H1 (cell line): ENCODE measurements at regions not wholly inside any gene's neighbourhood (a gene's known extent, or its start where the extent isn't known, plus 50 kb on each side); places are given as distances from the start of the nearest gene placed in this dataset.

Experiments
- CTCF ChIA-PET: fragments of 300-600 bp; sonication (Branson Sonifier 250); formaldehyde crosslinking; loops from one replicate; lab custom pipeline; 2021; ENCODE audit not compliant: partially characterized antibody; lab: Charles Lee
- POLR2A ChIA-PET: fragments of 300-600 bp; sonication (Branson Sonifier 250); formaldehyde crosslinking; loops from one replicate; lab custom pipeline; 2021; ENCODE audit warnings: inconsistent platforms; ENCODE audit not compliant: partially characterized antibody; lab: Charles Lee
- DNase-seq, 2 experiments: peaks; one replicate each; pipeline versions ENCODE4 v3.0.0 to v3.0.0-alpha.2; 2010 to 2022; ENCODE audit warnings: low spot score in 2 of 2, low read depth in 1 of 2, mixed read lengths in 1 of 2
- FAIRE-seq: peaks from 2 replicates; lab custom pipeline; 2011; peaks lifted over from hg19 to GRCh38; lab: Jason Lieb, UNC
- H2AFZ ChIP-seq: 2 replicates; pipeline ENCODE4 v1.8.1; 2012; ENCODE audit warnings: low read length, inconsistent platforms
- H2AK5ac ChIP-seq: 2 replicates; pipeline ENCODE4 v1.6.1; 2013; ENCODE audit warnings: low read depth, low read length
- H2BK120ac ChIP-seq: replicated peaks from 2 replicates; pipeline ENCODE3; 2013; ENCODE audit warnings: low read depth, low read length, inconsistent platforms
- H2BK12ac ChIP-seq: 2 replicates; pipeline ENCODE4 v1.6.1; 2013; ENCODE audit warnings: low read depth, low read length
- H2BK15ac ChIP-seq: 2 replicates; pipeline ENCODE4 v1.6.1; 2013; ENCODE audit warnings: low read length
- H2BK20ac ChIP-seq: 2 replicates; pipeline ENCODE4 v1.6.1; 2013; ENCODE audit warnings: low read length
- H2BK5ac ChIP-seq: 2 replicates; pipeline ENCODE4 v1.6.1; 2013; ENCODE audit warnings: low read depth, low read length
- H3K14ac ChIP-seq: 2 replicates; pipeline ENCODE4 v1.6.1; 2013; ENCODE audit warnings: inconsistent platforms; ENCODE audit not compliant: insufficient read length
- H3K18ac ChIP-seq: 2 replicates; pipeline ENCODE4 v1.6.1; 2013; ENCODE audit warnings: low read length; ENCODE audit errors: extremely low read depth
- H3K23ac ChIP-seq: 2 replicates; pipeline ENCODE4 v1.6.1; 2013; ENCODE audit warnings: inconsistent platforms; ENCODE audit not compliant: insufficient read length
- H3K23me2 ChIP-seq: 2 replicates; pipeline ENCODE4 v1.6.1; 2013; ENCODE audit warnings: low read depth, low read length
- H3K27ac ChIP-seq: 2 replicates; pipeline ENCODE4 v1.6.1; 2011; ENCODE audit warnings: low read depth, low read length, inconsistent platforms
- H3K27me3 ChIP-seq, 4 experiments: replicated peaks in 1 of 4; 1 replicate in 1 of 4; 2 replicates in 3 of 4; pipeline versions ENCODE4 v1.6.1 to v1.8.1; 2011 to 2013; ENCODE audit warnings: low read length in 3 of 4, mild to moderate bottlenecking in 3 of 4, inconsistent platforms in 2 of 4, mixed read lengths in 2 of 4, moderate library complexity in 1 of 4; ENCODE audit not compliant: control insufficient read depth in 3 of 4, insufficient read depth in 3 of 4; ENCODE audit errors: extremely low read depth in 1 of 4
- H3K36me3 ChIP-seq, 4 experiments: 2 replicates each; pipeline versions ENCODE4 v1.6.1 to v1.8.1; 2011 to 2013; ENCODE audit warnings: mild to moderate bottlenecking in 4 of 4, low read length in 3 of 4, moderate library complexity in 2 of 4, control low read depth in 1 of 4, inconsistent platforms in 1 of 4; ENCODE audit not compliant: insufficient read depth in 4 of 4, control insufficient read depth in 2 of 4
- H3K4ac ChIP-seq: replicated peaks from 2 replicates; pipeline ENCODE3; 2013; ENCODE audit warnings: low read length, low read depth, mixed read lengths, inconsistent platforms; ENCODE audit not compliant: insufficient read length
- H3K4me1 ChIP-seq, 4 experiments: replicated peaks in 1 of 4; 1 replicate in 1 of 4; 2 replicates in 3 of 4; pipeline versions ENCODE4 v1.6.1 to v1.8.1; 2011 to 2013; ENCODE audit warnings: low read length in 3 of 4, inconsistent platforms in 2 of 4, mixed read lengths in 1 of 4; ENCODE audit not compliant: insufficient read depth in 4 of 4, control insufficient read depth in 3 of 4
- H3K4me2 ChIP-seq, 2 experiments: 2 replicates each; pipeline versions ENCODE4 v1.6.1 to v1.8.1; 2011 to 2013; ENCODE audit warnings: low read depth in 2 of 2, low read length in 2 of 2, control low read depth in 1 of 2, inconsistent platforms in 1 of 2, mild to moderate bottlenecking in 1 of 2; ENCODE audit not compliant: insufficient read depth in 1 of 2
- H3K4me3 ChIP-seq, 4 experiments: fragments of 200-600, 300-600 bp in 1 of 4; sonication (generic), shearing (Covaris generic), sonication (Bioruptor Twin) in 1 of 4; 2 replicates each; pipeline versions ENCODE4 v1.5.1 to v1.8.1; 2011 to 2016; ENCODE audit warnings: low read length in 4 of 4, low read depth in 3 of 4, control low read depth in 2 of 4, inconsistent platforms in 2 of 4, mild to moderate bottlenecking in 2 of 4, mixed read lengths in 1 of 4, moderate library complexity in 1 of 4; ENCODE audit not compliant: insufficient read depth in 2 of 4; ENCODE audit errors: extremely low read depth in 1 of 4
- H3K56ac ChIP-seq: replicated peaks from 2 replicates; pipeline ENCODE3; 2013; ENCODE audit warnings: low read depth, mild to moderate bottlenecking, mixed read lengths, low read length, inconsistent platforms; ENCODE audit not compliant: insufficient read length
- H3K79me1 ChIP-seq: 2 replicates; pipeline ENCODE4 v1.6.1; 2013; ENCODE audit warnings: low read depth, low read length, control low read depth
- H3K79me2 ChIP-seq, 2 experiments: 2 replicates each; pipeline versions ENCODE4 v1.6.1 to v1.8.1; 2012 to 2013; ENCODE audit warnings: low read length in 2 of 2, mild to moderate bottlenecking in 2 of 2, inconsistent platforms in 1 of 2; ENCODE audit not compliant: insufficient read depth in 2 of 2, control insufficient read depth in 1 of 2
- H3K9ac ChIP-seq, 4 experiments: replicated peaks in 1 of 4; 1 replicate in 1 of 4; 2 replicates in 3 of 4; pipeline versions ENCODE4 v1.6.1 to v1.8.1; 2011 to 2013; ENCODE audit warnings: low read depth in 3 of 4, low read length in 3 of 4, control low read depth in 2 of 4, mild to moderate bottlenecking in 2 of 4, moderate library complexity in 2 of 4, inconsistent platforms in 1 of 4; ENCODE audit errors: extremely low read depth in 1 of 4
- H3K9me3 ChIP-seq, 2 experiments: 2 replicates each; pipeline versions ENCODE4 v1.6.1 to v1.8.1; 2012 to 2013; ENCODE audit warnings: mild to moderate bottlenecking in 2 of 2, moderate library complexity in 2 of 2, control low read depth in 1 of 2, inconsistent platforms in 1 of 2, low read depth in 1 of 2, low read length in 1 of 2, mixed read lengths in 1 of 2; ENCODE audit not compliant: insufficient read depth in 2 of 2
- H4K20me1 ChIP-seq, 2 experiments: replicated peaks in 1 of 2; 2 replicates each; pipeline versions ENCODE3 to v1.8.1; 2011 to 2013; ENCODE audit warnings: inconsistent platforms in 2 of 2, low read length in 2 of 2, mild to moderate bottlenecking in 1 of 2; ENCODE audit not compliant: insufficient read depth in 2 of 2, control insufficient read depth in 1 of 2
- H4K5ac ChIP-seq: 2 replicates; pipeline ENCODE4 v1.6.1; 2013; ENCODE audit warnings: low read length, low read depth, mixed read lengths, inconsistent platforms; ENCODE audit not compliant: insufficient read length
- H4K8ac ChIP-seq: 2 replicates; pipeline ENCODE4 v1.8.0; 2013; ENCODE audit warnings: mild to moderate bottlenecking, moderate library complexity, low read length, inconsistent platforms; ENCODE audit not compliant: insufficient read depth; ENCODE audit errors: extremely low read depth
- H4K91ac ChIP-seq: replicated peaks from 2 replicates; pipeline ENCODE3; 2013; ENCODE audit warnings: low read length, mixed read lengths, inconsistent platforms; ENCODE audit not compliant: insufficient read length
- BACH1 ChIP-seq: IDR thresholded peaks from 2 replicates; pipeline ENCODE4 v1.6.1; 2012; ENCODE audit warnings: low read length, improper control_type of control experiment
- CBX5 ChIP-seq: fragments of 300-800, 300-1000 bp; sonication (generic); IDR thresholded peaks from 2 replicates; pipeline ENCODE4 v1.7.1; 2016; ENCODE audit warnings: antibody characterized with exemption, low read length, low read depth
- CHD1 ChIP-seq: IDR thresholded peaks from 2 replicates; pipeline ENCODE4 v1.6.1; 2012; ENCODE audit warnings: low read depth, low read length, improper control_type of control experiment
- EZH2 ChIP-seq: fragments of 200-600 bp; sonication (generic); IDR thresholded peaks from 2 replicates; pipeline ENCODE4 v1.7.1; 2012; ENCODE audit warnings: low read depth, mild to moderate bottlenecking, moderate library complexity, low read length, inconsistent platforms; ENCODE audit not compliant: severe bottlenecking
- FOSL1 ChIP-seq: IDR thresholded peaks from 2 replicates; pipeline ENCODE4 v1.6.1; 2011; ENCODE audit warnings: mild to moderate bottlenecking, low read depth, low read length, moderate library complexity; ENCODE audit not compliant: insufficient read depth
- GTF2F1 ChIP-seq: IDR thresholded peaks from 2 replicates; pipeline ENCODE4 v1.6.1; 2012; ENCODE audit warnings: low read depth, low read length, improper control_type of control experiment, borderline replicate concordance
- JUN ChIP-seq: IDR thresholded peaks from 2 replicates; pipeline ENCODE4 v1.6.1; 2011; ENCODE audit warnings: low read depth, mild to moderate bottlenecking, improper control_type of control experiment, low read length
- POLR2A ChIP-seq, 2 experiments: IDR thresholded peaks; 1 replicate in 1 of 2; 2 replicates in 1 of 2; pipeline ENCODE4 v1.6.1; 2011; ENCODE audit warnings: low read depth in 2 of 2, low read length in 2 of 2, mild to moderate bottlenecking in 2 of 2; ENCODE audit errors: control extremely low read depth in 1 of 2
- POU5F1 ChIP-seq: IDR thresholded peaks from 2 replicates; pipeline ENCODE4 v1.6.1; 2011; ENCODE audit warnings: low read depth, mild to moderate bottlenecking, low read length, moderate library complexity
- RBBP5 ChIP-seq: IDR thresholded peaks from 2 replicates; pipeline ENCODE4 v1.7.1; 2012; ENCODE audit warnings: low read depth, mild to moderate bottlenecking, inconsistent platforms, low read length, moderate library complexity, borderline replicate concordance
- RFX5 ChIP-seq: IDR thresholded peaks from 2 replicates; pipeline ENCODE4 v1.6.1; 2011; ENCODE audit warnings: low read depth, low read length, improper control_type of control experiment, borderline replicate concordance
- RNF2 ChIP-seq: fragments of 200-900, 300-1000 bp; sonication (generic); IDR thresholded peaks from 2 replicates; pipeline ENCODE4 v1.7.1; 2016; ENCODE audit warnings: borderline replicate concordance, low read depth, mild to moderate bottlenecking, antibody characterized with exemption, low read length; ENCODE audit not compliant: poor library complexity, severe bottlenecking; ENCODE audit errors: missing control alignments
- SAP30 ChIP-seq: fragments of 300-600 bp; sonication (generic); IDR thresholded peaks from 2 replicates; pipeline ENCODE4 v1.7.1; 2012; ENCODE audit warnings: low read length, moderate library complexity, mild to moderate bottlenecking, inconsistent platforms; ENCODE audit not compliant: insufficient read depth, insufficient replicate concordance
- TCF12 ChIP-seq: IDR thresholded peaks from 2 replicates; pipeline ENCODE4 v1.6.1; 2011; ENCODE audit warnings: low read depth, mild to moderate bottlenecking, low read length
- WGBS, 2 experiments: shearing (Covaris generic) in 1 of 2; methylation state at CpG; one replicate each; pipeline versions ENCODE4 v1.1.6 to v1.1.7; 2013 to 2015; ENCODE audit warnings: low lambda C conversion rate in 2 of 2, mixed read lengths in 2 of 2, inconsistent platforms in 1 of 2, low coverage in 1 of 2, missing lambda C conversion rate in 1 of 2; ENCODE audit not compliant: insufficient replicate concordance in 2 of 2, insufficient coverage in 1 of 2, insufficient read length in 1 of 2; ENCODE audit errors: extremely low coverage in 1 of 2, missing lambda C conversion rate in 1 of 2; 5-methylcytosine and 5-hydroxymethylcytosine counted together

GRCh38 chr3:106590216-106590615 is 721.4 kb upstream of the CBLB start:
- Histone ChIP-seq H3K4me2 (no peak overlapping the region), H4K20me1 (no peaks in the 10 kb centered on the region), H3K36me3 (no peaks in the 10 kb centered on the region), H3K23ac (no peak overlapping the region), H2AFZ (no peak overlapping the region), H3K79me1 (no peaks in the 10 kb centered on the region), H3K14ac (no peak overlapping the region), H3K4me1 (no peaks in the 10 kb centered on the region), H3K27me3 (no peaks in the 10 kb centered on the region), H3K23me2 (no peaks in the 10 kb centered on the region), H3K4ac (no peak overlapping the region), H2BK5ac (no peak overlapping the region), H3K9me3 (no peaks in the 10 kb centered on the region), H2BK12ac (no peak overlapping the region), H3K56ac (no peak overlapping the region), H2BK120ac (no peak overlapping the region), H3K9ac (no peak overlapping the region), H3K18ac (no peak overlapping the region), H4K91ac (no peak overlapping the region), H3K4me3 (no peak overlapping the region)
- DNase-seq (no peak), FAIRE-seq (no peak)
- ChIA-PET CTCF (no interaction called here), POLR2A (no interaction called here)
- 86% methylated on average over 1 of the region's 1 CpG; no CpG with 5 or more reads in 1 of the 2 experiments for WGBS, 2 experiments
- TF ChIP-seq POU5F1, result no peak
- no peak for TF ChIP-seq RBBP5
- no peak for TF ChIP-seq POLR2A (IDR thresholded peaks at IDR 0.05; ENCODE audit: control extremely low read depth in 1 of 2, low read depth in 2 of 2, low read length in 2 of 2)
- TF ChIP-seq TCF12, result no peak
- no peak for TF ChIP-seq BACH1
- no peak for TF ChIP-seq RFX5
- no peak for TF ChIP-seq JUN
- TF ChIP-seq GTF2F1, result no peak
- no peak for TF ChIP-seq FOSL1
- no peak for TF ChIP-seq EZH2
- TF ChIP-seq RNF2, result no peak
- TF ChIP-seq SAP30, result no peak
- TF ChIP-seq CBX5, result no peak
- no peak for TF ChIP-seq CHD1
- TF ChIP-seq, all 59 proteins: peak for 0
- Histone ChIP-seq H3K79me2 (no peaks in the 10 kb centered on the region), H2BK20ac (no peak overlapping the region), H4K8ac (no peak overlapping the region), H4K5ac (no peak overlapping the region), H2AK5ac (no peak overlapping the region), H3K27ac (no peak overlapping the region), H2BK15ac (no peak overlapping the region)
